ENCODE measurements at regions not wholly inside any gene's neighbourhood (a gene's known extent, or its start where the extent isn't known, plus 50 kb on each side); places are given as distances from the start of the nearest gene placed in this dataset.

- Histone ChIP-seq H3K27me3 (no peaks in the 10 kb centered on the region), H3K4me1 (peaks cover 50 to 73% (median 72%) of the 10 kb centered on the region in 3 donors), H3K27ac (peak overlapping the region in 1 of 4 donors; percentile 2), H3K36me3 (peaks cover 0 to 17% (median 7%) of the 10 kb centered on the region in 3 donors), H3K9me3 (no peaks in the 10 kb centered on the region), H3K4me3 (no peak overlapping the region)
- intact Hi-C loops (cut with DNase I) = no loop called here
- DNase-seq (no peak), ATAC-seq (peak; percentile 46 to 76 (median 66)), FAIRE-seq (no peak)
- no peak for TF ChIP-seq CTCF (IDR thresholded peaks at IDR 0.05)
These were observed 82.5 kb upstream of the ZNF169 start for GRCh38 chr9:94176608-94177007.

- no peaks in the 10 kb centered on the region for H3K9me3 ChIP-seq
- intact Hi-C loops (cut with DNase I) = no loop called here
- no peaks in the 10 kb centered on the region for H3K27me3 ChIP-seq
- DNase-seq (no peak), ATAC-seq (peak in 1 of 4 donors; percentile 10), FAIRE-seq (no peak)
- TF ChIP-seq CTCF (IDR thresholded peaks at IDR 0.05) = no peak
- peaks cover 32 to 51% (median 50%) of the 10 kb centered on the region in 3 donors for H3K4me1 ChIP-seq
- no peak overlapping the region for H3K4me3 ChIP-seq
- no peak overlapping the region for H3K27ac ChIP-seq
- 39 to 42% methylated on average over 2 of the region's 2 CpGs for WGBS, 2 donors
- H3K36me3 ChIP-seq = peaks cover 0 to 20% (median 10%) of the 10 kb centered on the region in 3 donors
These were observed 80.2 kb upstream of the ZNF169 start for GRCh38 chr9:94178927-94179326.

- Histone ChIP-seq H3K4me1 (peaks cover 17 to 25% (median 24%) of the 10 kb centered on the region in 3 donors), H3K4me3 (no peak overlapping the region), H3K27me3 (no peaks in the 10 kb centered on the region), H3K9me3 (no peaks in the 10 kb centered on the region), H3K27ac (no peak overlapping the region), H3K36me3 (peaks cover 0 to 15% (median 8%) of the 10 kb centered on the region in 3 donors)
- DNase-seq = no peak
- no peak for FAIRE-seq
- 68 to 72% methylated on average over 8 of the region's 8 CpGs for WGBS, 2 donors
- peak in 1 of 4 donors; percentile 30 for ATAC-seq
- intact Hi-C loops (cut with DNase I) = no loop called here
- no peak for TF ChIP-seq CTCF (IDR thresholded peaks at IDR 0.05)
These were observed 77.5 kb upstream of the ZNF169 start for GRCh38 chr9:94181408-94182181.

GRCh38 chr9:94182532-94182931, 76.6 kb upstream of the ZNF169 start:
- ATAC-seq = peak in 1 of 4 donors; percentile 25
- no peak overlapping the region for H3K27ac ChIP-seq
- H3K4me3 ChIP-seq = no peak overlapping the region
- H3K27me3 ChIP-seq = no peaks in the 10 kb centered on the region
- peaks cover 0 to 5% (median 3%) of the 10 kb centered on the region in 3 donors for H3K36me3 ChIP-seq
- peaks cover 13 to 18% (median 16%) of the 10 kb centered on the region in 3 donors for H3K4me1 ChIP-seq
- 92 to 94% methylated on average over 3 of the region's 3 CpGs for WGBS, 2 donors
- no peaks in the 10 kb centered on the region for H3K9me3 ChIP-seq
- intact Hi-C loops (cut with DNase I) = no loop called here
- TF ChIP-seq CTCF (IDR thresholded peaks at IDR 0.05) = no peak
- no peak for DNase-seq
- FAIRE-seq = no peak

Measured in pancreas (tissue), 10 donors.